PC-3 (cell line): ENCODE measurements at regions not wholly inside any gene's neighbourhood (a gene's known extent, or its start where the extent isn't known, plus 50 kb on each side); places are given as distances from the start of the nearest gene placed in this dataset.

Experiments used
- ATAC-seq: fragments of 200-7000 bp; cut with Tn5 transposase; 2 replicates; pipeline ENCODE4 v1.9.1; 2020; ENCODE audit warnings: mild to moderate bottlenecking, moderate library complexity
- BruUV-seq: library from RNA; stranded (reverse); fragments of 400-500 nt; replicated peaks from 2 replicates; lab custom pipeline; 2021; lab: Mats Ljungman, UMichigan
- CTCF ChIA-PET: fragments of 300-600 bp; sonication (Branson Sonifier 250); formaldehyde crosslinking; loops from one replicate; lab custom pipeline; 2022; ENCODE audit warnings: antibody characterized with exemption; lab: Charles Lee
- POLR2A ChIA-PET: fragments of 300-600 bp; sonication (Branson Sonifier 250); formaldehyde crosslinking; loops from one replicate; lab custom pipeline; 2022; ENCODE audit warnings: antibody characterized with exemption; ENCODE audit not compliant: unreplicated experiment; lab: Charles Lee
- DNase-seq: peaks from one replicate; pipeline ENCODE4 v3.0.0-alpha.2; 2015
- H2AFZ ChIP-seq: fragments of 300-600 bp; sonication (generic); 2 replicates; pipeline ENCODE4 v1.6.0; 2016; ENCODE audit warnings: antibody characterized with exemption, low read length
- H3F3A ChIP-seq: fragments of 300-600 bp; sonication (generic); one replicate; pipeline ENCODE4 v1.6.0; 2017; ENCODE audit warnings: antibody characterized with exemption, low read length, control low read depth, mild to moderate bottlenecking; ENCODE audit not compliant: unreplicated experiment
- H3K27ac ChIP-seq: fragments of 300-600 bp; sonication (generic); 2 replicates; pipeline ENCODE4 v1.5.1; 2016; ENCODE audit warnings: mild to moderate bottlenecking, low read length
- H3K27me3 ChIP-seq: fragments of 300-600 bp; sonication (generic); 2 replicates; pipeline ENCODE4 v1.6.1; 2016; ENCODE audit warnings: low read length, mixed read lengths
- H3K36me3 ChIP-seq: fragments of 300-600 bp; sonication (generic); 2 replicates; pipeline ENCODE4 v1.6.1; 2016; ENCODE audit warnings: low read depth, mixed run types, low read length, mixed read lengths
- H3K4me1 ChIP-seq: fragments of 300-600 bp; sonication (generic); 2 replicates; pipeline ENCODE4 v1.5.1; 2016; ENCODE audit warnings: low read length; ENCODE audit not compliant: insufficient read depth
- H3K4me2 ChIP-seq: fragments of 300-600 bp; sonication (generic); 2 replicates; pipeline ENCODE4 v1.6.0; 2016; ENCODE audit warnings: low read length
- H3K4me3 ChIP-seq: fragments of 300-600 bp; sonication (generic); 2 replicates; pipeline ENCODE4 v1.5.1; 2016; ENCODE audit warnings: mild to moderate bottlenecking, low read length, mixed read lengths
- H3K79me2 ChIP-seq: fragments of 300-600 bp; sonication (generic); 2 replicates; pipeline ENCODE4 v1.6.1; 2017; ENCODE audit warnings: low read length, mixed read lengths
- H3K9ac ChIP-seq: fragments of 300-600 bp; sonication (generic); 2 replicates; pipeline ENCODE4 v1.6.0; 2016; ENCODE audit warnings: mild to moderate bottlenecking, low read length
- H3K9me2 ChIP-seq: fragments of 300-600 bp; sonication (generic); replicated peaks from 2 replicates; pipeline ENCODE4 v1.6.1; 2016; ENCODE audit warnings: mixed run types, low read length, mixed read lengths
- H3K9me3 ChIP-seq: fragments of 300-600 bp; sonication (generic); 2 replicates; pipeline ENCODE4 v1.6.1; 2016; ENCODE audit warnings: low read length, mixed read lengths
- H4K20me1 ChIP-seq: fragments of 300-600 bp; sonication (generic); 2 replicates; pipeline ENCODE4 v1.6.1; 2016; ENCODE audit warnings: low read length, mixed read lengths
- EZH2 ChIP-seq: fragments of 300-600 bp; sonication (generic); IDR thresholded peaks from one replicate; pipeline ENCODE4 v1.6.1; 2017; ENCODE audit warnings: antibody characterized with exemption, mild to moderate bottlenecking, low read length; ENCODE audit not compliant: unreplicated experiment
- EZH2phosphoT487 ChIP-seq: fragments of 300-600 bp; sonication (generic); IDR thresholded peaks from 2 replicates; pipeline ENCODE4 v1.6.1; 2018; ENCODE audit warnings: mild to moderate bottlenecking, antibody characterized with exemption, low read length, borderline replicate concordance
- intact Hi-C: fragments of 100-400 bp; cut with micrococcal nuclease; formaldehyde crosslinking; loops from 2 replicates; pipeline ENCODE4 v1.9.0; 2023
- TF ChIP-seq, protein P1 (sequence below): fragments of 300-600 bp; sonication (generic); conservative IDR thresholded peaks from 2 replicates; pipeline ENCODE4 v1.5.1; 2017; ENCODE audit warnings: antibody characterized with exemption, low read depth, mild to moderate bottlenecking, low read length

DNA sequence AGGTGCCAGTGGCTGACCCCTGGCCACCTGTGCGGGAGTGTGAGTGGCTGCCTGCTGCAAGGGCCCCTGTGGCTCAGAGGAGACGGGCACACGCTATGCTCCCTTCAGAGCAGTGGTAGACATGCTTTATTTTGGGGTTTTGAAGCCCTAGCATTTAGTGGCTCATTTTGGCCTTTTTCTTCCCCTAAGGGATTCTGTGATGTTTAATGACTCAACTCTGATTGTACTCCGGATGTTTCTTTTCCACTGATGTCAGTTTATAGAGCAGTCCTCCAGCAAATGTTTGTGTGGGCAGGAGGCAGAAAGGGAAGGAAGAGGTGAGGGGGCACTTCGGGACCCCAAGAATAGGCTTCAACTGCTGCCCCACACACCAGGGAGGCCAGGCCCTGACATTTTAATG lies 288.9 kb upstream of the C2CD4B start:
- TF ChIP-seq, protein P1, sequence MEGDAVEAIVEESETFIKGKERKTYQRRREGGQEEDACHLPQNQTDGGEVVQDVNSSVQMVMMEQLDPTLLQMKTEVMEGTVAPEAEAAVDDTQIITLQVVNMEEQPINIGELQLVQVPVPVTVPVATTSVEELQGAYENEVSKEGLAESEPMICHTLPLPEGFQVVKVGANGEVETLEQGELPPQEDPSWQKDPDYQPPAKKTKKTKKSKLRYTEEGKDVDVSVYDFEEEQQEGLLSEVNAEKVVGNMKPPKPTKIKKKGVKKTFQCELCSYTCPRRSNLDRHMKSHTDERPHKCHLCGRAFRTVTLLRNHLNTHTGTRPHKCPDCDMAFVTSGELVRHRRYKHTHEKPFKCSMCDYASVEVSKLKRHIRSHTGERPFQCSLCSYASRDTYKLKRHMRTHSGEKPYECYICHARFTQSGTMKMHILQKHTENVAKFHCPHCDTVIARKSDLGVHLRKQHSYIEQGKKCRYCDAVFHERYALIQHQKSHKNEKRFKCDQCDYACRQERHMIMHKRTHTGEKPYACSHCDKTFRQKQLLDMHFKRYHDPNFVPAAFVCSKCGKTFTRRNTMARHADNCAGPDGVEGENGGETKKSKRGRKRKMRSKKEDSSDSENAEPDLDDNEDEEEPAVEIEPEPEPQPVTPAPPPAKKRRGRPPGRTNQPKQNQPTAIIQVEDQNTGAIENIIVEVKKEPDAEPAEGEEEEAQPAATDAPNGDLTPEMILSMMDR, result no peak
- no peak for TF ChIP-seq EZH2phosphoT487
- no peak for TF ChIP-seq EZH2
- H3K9me2 ChIP-seq, result no peaks in the 10 kb centered on the region
- peak; percentile 62 for ATAC-seq
- H3K27me3 ChIP-seq, result no peaks in the 10 kb centered on the region
- H3K36me3 ChIP-seq, result no peaks in the 10 kb centered on the region
- H2AFZ ChIP-seq, result peak overlapping the region; percentile 30; the same call in 1 of the 2 replicates
- intact Hi-C loops, result loop anchor here (10.0 kb wide), 1 partner anchor 191 kb away; no protein-coding TSS in a partner anchor
- H3F3A ChIP-seq, result no peaks in the 10 kb centered on the region
- peak; percentile 71 for DNase-seq
- ChIA-PET CTCF (no interaction called here), POLR2A (interaction anchor here (0.6 kb wide), 1 partner anchor 63 kb away, joined by 4 read pairs; no protein-coding TSS in a partner anchor)
- H3K4me3 ChIP-seq, result peak overlapping the region; percentile 53
- no TSS peak for BruUV-seq
- H3K9me3 ChIP-seq, result no peaks in the 10 kb centered on the region
- H3K27ac ChIP-seq, result peak overlapping the region; percentile 82
- peaks cover 38% of the 10 kb centered on the region for H3K4me1 ChIP-seq
- peak overlapping the region; percentile 97 for H3K4me2 ChIP-seq
- H3K9ac ChIP-seq, result peak overlapping the region; percentile 54; the same call in 1 of the 2 replicates
- H3K79me2 ChIP-seq, result no peaks in the 10 kb centered on the region
- H4K20me1 ChIP-seq, result peaks cover 7% of the 10 kb centered on the region; the same call in 1 of the 2 replicates

DNA sequence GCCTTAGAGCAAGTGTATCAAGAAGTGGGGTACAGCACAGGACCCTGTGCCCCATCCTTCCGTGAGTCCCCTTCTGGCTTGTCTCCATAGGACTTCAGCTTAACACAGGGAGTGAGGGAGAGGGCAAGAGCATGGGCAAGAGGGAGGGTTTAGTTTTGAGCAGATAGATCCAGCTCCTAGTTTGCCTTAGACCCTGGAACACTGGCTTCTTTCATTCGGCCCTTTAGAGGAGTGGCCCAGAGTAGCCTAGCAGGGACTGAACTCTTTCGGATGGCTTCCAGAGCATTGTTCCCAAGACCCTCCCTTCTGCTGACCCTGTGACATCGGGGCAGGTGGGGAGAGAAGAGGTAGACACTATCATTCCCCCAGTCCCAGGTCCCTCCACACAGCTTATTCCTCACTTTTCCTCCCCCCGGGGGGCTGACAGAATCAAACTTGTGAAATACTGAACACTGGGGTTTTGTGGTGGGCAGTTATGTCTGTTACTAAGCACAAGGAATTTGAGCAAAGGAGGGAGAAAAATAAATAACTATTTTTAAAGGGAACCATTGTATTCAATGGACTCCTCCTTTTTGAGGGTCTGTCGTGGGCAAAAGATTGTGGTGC lies 289.6 kb upstream of the C2CD4B start:
- Histone ChIP-seq H3K9me3 (no peaks in the 10 kb centered on the region), H3K4me2 (peak overlapping the region; percentile 97), H4K20me1 (peaks cover 7% of the 10 kb centered on the region; the same call in 1 of the 2 replicates), H3K27me3 (no peaks in the 10 kb centered on the region), H3K4me1 (peaks cover 38% of the 10 kb centered on the region), H2AFZ (no peak overlapping the region), H3F3A (no peaks in the 10 kb centered on the region), H3K79me2 (no peaks in the 10 kb centered on the region), H3K9me2 (no peaks in the 10 kb centered on the region), H3K27ac (peak overlapping the region; percentile 82; the same call in 1 of the 2 replicates), H3K4me3 (peak overlapping the region; percentile 25; the same call in 1 of the 2 replicates), H3K9ac (no peak overlapping the region), H3K36me3 (no peaks in the 10 kb centered on the region)
- ChIA-PET POLR2A (no interaction called here), CTCF (no interaction called here)
- ATAC-seq, result peak; percentile 18
- no peak for TF ChIP-seq EZH2phosphoT487
- no peak for TF ChIP-seq EZH2
- TF ChIP-seq, protein P1, result no peak
- no TSS peak for BruUV-seq
- DNase-seq, result peak; percentile 15
- intact Hi-C loops, result loop anchor here (1.0 to 10.0 kb wide), 4 partner anchors 10 to 190 kb away; partner anchors contain the start of gene TLN2

DNA sequence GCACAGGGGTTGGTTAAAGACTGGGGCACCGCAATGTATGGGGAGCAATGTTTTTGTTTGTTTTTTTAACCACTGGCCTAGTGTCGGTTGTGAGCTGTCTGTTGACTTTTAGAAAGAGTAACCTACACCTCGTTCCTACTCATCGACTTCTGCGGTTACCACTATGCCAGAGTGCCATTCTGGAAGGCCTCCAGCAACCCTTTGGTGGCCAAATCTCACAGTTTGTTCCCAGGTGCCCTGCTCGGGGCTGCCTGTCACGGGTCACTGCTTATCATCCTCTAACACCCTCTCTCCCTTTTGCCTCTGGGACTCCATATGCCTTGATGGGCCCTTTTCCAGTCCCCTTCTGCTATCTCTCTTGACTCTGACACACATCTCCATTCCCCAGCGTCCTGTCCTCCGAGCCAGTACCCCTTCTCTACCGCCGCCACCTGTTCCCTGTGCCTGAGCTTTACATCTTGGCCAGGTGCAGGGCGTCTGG lies 290.4 kb upstream of the C2CD4B start:
- Histone ChIP-seq H2AFZ (no peak overlapping the region), H3K9me3 (no peaks in the 10 kb centered on the region), H3K4me2 (peak overlapping the region; percentile 97), H3K79me2 (no peaks in the 10 kb centered on the region), H3K4me1 (peaks cover 38% of the 10 kb centered on the region), H4K20me1 (peaks cover 7% of the 10 kb centered on the region; the same call in 1 of the 2 replicates), H3K36me3 (no peaks in the 10 kb centered on the region), H3K4me3 (no peak overlapping the region; the same call in 1 of the 2 replicates), H3K27me3 (no peaks in the 10 kb centered on the region), H3K27ac (no peak overlapping the region), H3F3A (no peaks in the 10 kb centered on the region), H3K9ac (no peak overlapping the region), H3K9me2 (no peaks in the 10 kb centered on the region)
- ChIA-PET CTCF (no interaction called here), POLR2A (no interaction called here)
- intact Hi-C loops, result loop anchor here (1.0 to 10.0 kb wide), 4 partner anchors 11 to 189 kb away; partner anchors contain the start of gene TLN2
- DNase-seq (peak; percentile 83), ATAC-seq (peak; percentile 87)
- no TSS peak for BruUV-seq
- TF ChIP-seq, protein P1, result no peak
- TF ChIP-seq EZH2phosphoT487, result no peak
- no peak for TF ChIP-seq EZH2
